Immature natural killer cell (primary cell): ENCODE measurements at regions not wholly inside any gene's neighbourhood (a gene's known extent, or its start where the extent isn't known, plus 50 kb on each side); places are given as distances from the start of the nearest gene placed in this dataset.

Experiments
- DNase-seq, 3 donors: peaks; one replicate each; pipeline ENCODE4 v3.0.0; 2022; ENCODE audit warnings: mixed read lengths in 1 of 3
- H3K27ac Mint-ChIP-seq, 6 donors: one replicate each; pipeline ENCODE4 v1.8.0; 2020; ENCODE audit warnings: mixed read lengths in 6 of 6, mild to moderate bottlenecking in 5 of 6, inconsistent platforms in 4 of 6, moderate library complexity in 3 of 6
- H3K27me3 Mint-ChIP-seq, 3 donors: one replicate each; pipeline ENCODE4 v1.8.0; 2020 to 2021; ENCODE audit warnings: low read depth in 3 of 3, mild to moderate bottlenecking in 3 of 3, mixed read lengths in 3 of 3, moderate library complexity in 3 of 3, inconsistent platforms in 1 of 3
- H3K36me3 Mint-ChIP-seq, 3 donors: one replicate each; pipeline ENCODE4 v1.8.0; 2020; ENCODE audit warnings: mixed read lengths in 3 of 3, inconsistent platforms in 2 of 3, mild to moderate bottlenecking in 2 of 3
- H3K4me1 Mint-ChIP-seq, 2 donors: one replicate each; pipeline ENCODE4 v1.8.0; 2020; ENCODE audit warnings: inconsistent platforms in 2 of 2, mild to moderate bottlenecking in 2 of 2, mixed read lengths in 2 of 2, moderate library complexity in 1 of 2
- H3K4me3 Mint-ChIP-seq, 5 donors: one replicate each; pipeline ENCODE4 v1.8.0; 2020; ENCODE audit warnings: mild to moderate bottlenecking in 5 of 5, mixed read lengths in 5 of 5, inconsistent platforms in 3 of 5, moderate library complexity in 3 of 5
- H3K9me3 Mint-ChIP-seq, 6 donors: one replicate each; pipeline ENCODE4 v1.8.0; 2020; ENCODE audit warnings: mild to moderate bottlenecking in 6 of 6, mixed read lengths in 6 of 6, inconsistent platforms in 4 of 6, moderate library complexity in 3 of 6

GRCh38 chr9:81083854-81084512, 605.4 kb downstream of the TLE1 start:
- no peak for DNase-seq
- no peaks in the 10 kb centered on the region for H3K4me1 Mint-ChIP-seq
- H3K27me3 Mint-ChIP-seq = no peaks in the 10 kb centered on the region
- no peak overlapping the region for H3K4me3 Mint-ChIP-seq
- H3K27ac Mint-ChIP-seq = no peak overlapping the region
- H3K36me3 Mint-ChIP-seq = no peaks in the 10 kb centered on the region
- H3K9me3 Mint-ChIP-seq = peaks cover 0 to 4% (median 2%) of the 10 kb centered on the region in 6 donors

GRCh38 chr9:81083067-81083466, 606.3 kb downstream of the TLE1 start:
- DNase-seq = no peak
- no peak overlapping the region for H3K4me3 Mint-ChIP-seq
- H3K36me3 Mint-ChIP-seq = no peaks in the 10 kb centered on the region
- H3K27me3 Mint-ChIP-seq = no peaks in the 10 kb centered on the region
- no peaks in the 10 kb centered on the region for H3K4me1 Mint-ChIP-seq
- peaks cover 0 to 5% (median 2%) of the 10 kb centered on the region in 6 donors for H3K9me3 Mint-ChIP-seq
- H3K27ac Mint-ChIP-seq = no peak overlapping the region

- DNase-seq = no peak
- Mint-ChIP-seq H3K4me1 (no peaks in the 10 kb centered on the region), H3K36me3 (no peaks in the 10 kb centered on the region), H3K27me3 (no peaks in the 10 kb centered on the region), H3K27ac (no peak overlapping the region), H3K9me3 (peaks cover 0 to 5% (median 2%) of the 10 kb centered on the region in 6 donors), H3K4me3 (no peak overlapping the region)
Observed at GRCh38 chr9:81082221-81082620, 607.1 kb downstream of the TLE1 start.

- Mint-ChIP-seq H3K36me3 (no peaks in the 10 kb centered on the region), H3K27ac (no peak overlapping the region), H3K27me3 (no peaks in the 10 kb centered on the region), H3K9me3 (peaks cover 2 to 5% (median 4%) of the 10 kb centered on the region in 6 donors), H3K4me3 (no peak overlapping the region), H3K4me1 (no peaks in the 10 kb centered on the region)
- DNase-seq = no peak
Observed at GRCh38 chr9:81080900-81081299, 608.4 kb downstream of the TLE1 start.

- Mint-ChIP-seq H3K27ac (no peak overlapping the region), H3K9me3 (peaks cover 2 to 5% (median 4%) of the 10 kb centered on the region in 6 donors), H3K27me3 (no peaks in the 10 kb centered on the region), H3K36me3 (no peaks in the 10 kb centered on the region), H3K4me1 (no peaks in the 10 kb centered on the region), H3K4me3 (no peak overlapping the region)
- DNase-seq = no peak
Observed at GRCh38 chr9:81080185-81080584, 609.2 kb downstream of the TLE1 start.

GRCh38 chr9:81079055-81079454, 610.3 kb downstream of the TLE1 start:
- Mint-ChIP-seq H3K9me3 (peaks cover 2 to 5% (median 4%) of the 10 kb centered on the region in 6 donors), H3K27me3 (no peaks in the 10 kb centered on the region), H3K4me3 (no peak overlapping the region), H3K36me3 (no peaks in the 10 kb centered on the region), H3K4me1 (no peaks in the 10 kb centered on the region), H3K27ac (no peak overlapping the region)
- DNase-seq = no peak

- H3K4me3 Mint-ChIP-seq = no peak overlapping the region
- DNase-seq = no peak
- H3K36me3 Mint-ChIP-seq = no peaks in the 10 kb centered on the region
- no peaks in the 10 kb centered on the region for H3K27me3 Mint-ChIP-seq
- H3K4me1 Mint-ChIP-seq = no peaks in the 10 kb centered on the region
- H3K27ac Mint-ChIP-seq = no peak overlapping the region
- H3K9me3 Mint-ChIP-seq = peaks cover 2 to 5% (median 4%) of the 10 kb centered on the region in 6 donors
Observed at GRCh38 chr9:81078555-81078954, 610.8 kb downstream of the TLE1 start.

- Mint-ChIP-seq H3K27me3 (no peaks in the 10 kb centered on the region), H3K36me3 (no peaks in the 10 kb centered on the region), H3K4me1 (no peaks in the 10 kb centered on the region), H3K4me3 (no peak overlapping the region), H3K27ac (no peak overlapping the region), H3K9me3 (peaks cover under 1 to 5% (median 4%) of the 10 kb centered on the region in 6 donors)
- DNase-seq = no peak
Observed at GRCh38 chr9:81077572-81077971, 611.8 kb downstream of the TLE1 start.

- H3K9me3 Mint-ChIP-seq = peaks cover 0 to 6% (median 4%) of the 10 kb centered on the region in 6 donors
- peaks cover 0 to 2% (median 0%) of the 10 kb centered on the region in 3 donors for H3K36me3 Mint-ChIP-seq
- H3K27ac Mint-ChIP-seq = no peak overlapping the region
- H3K4me1 Mint-ChIP-seq = no peaks in the 10 kb centered on the region
- no peak for DNase-seq
- H3K4me3 Mint-ChIP-seq = no peak overlapping the region
- H3K27me3 Mint-ChIP-seq = no peaks in the 10 kb centered on the region
Observed at GRCh38 chr9:81076131-81076530, 613.2 kb downstream of the TLE1 start.

- peaks cover 0 to 7% (median 5%) of the 10 kb centered on the region in 6 donors for H3K9me3 Mint-ChIP-seq
- peaks cover 0 to 4% (median 0%) of the 10 kb centered on the region in 3 donors for H3K36me3 Mint-ChIP-seq
- no peaks in the 10 kb centered on the region for H3K4me1 Mint-ChIP-seq
- no peak for DNase-seq
- H3K27me3 Mint-ChIP-seq = no peaks in the 10 kb centered on the region
- H3K4me3 Mint-ChIP-seq = no peak overlapping the region
- H3K27ac Mint-ChIP-seq = no peak overlapping the region
Observed at GRCh38 chr9:81074221-81074620, 615.1 kb downstream of the TLE1 start.

- Mint-ChIP-seq H3K36me3 (peaks cover 0 to 4% (median 0%) of the 10 kb centered on the region in 3 donors), H3K4me1 (no peaks in the 10 kb centered on the region), H3K9me3 (peaks cover 0 to 5% (median 2%) of the 10 kb centered on the region in 6 donors), H3K27me3 (no peaks in the 10 kb centered on the region), H3K4me3 (no peak overlapping the region), H3K27ac (no peak overlapping the region)
- DNase-seq = no peak
Observed at GRCh38 chr9:81073821-81074220, 615.5 kb downstream of the TLE1 start.

- Mint-ChIP-seq H3K36me3 (peaks cover 0 to 4% (median 0%) of the 10 kb centered on the region in 3 donors), H3K27ac (no peak overlapping the region)
Observed at GRCh38 chr9:81072758-81073157, 616.6 kb downstream of the TLE1 start.

GRCh38 chr9:81071108-81071507, 618.2 kb downstream of the TLE1 start:
- DNase-seq = no peak
- Mint-ChIP-seq H3K4me3 (no peak overlapping the region), H3K36me3 (peaks cover 0 to 4% (median 0%) of the 10 kb centered on the region in 3 donors), H3K4me1 (no peaks in the 10 kb centered on the region), H3K27me3 (peaks cover 0 to under 1% (median 0%) of the 10 kb centered on the region in 3 donors), H3K27ac (no peak overlapping the region), H3K9me3 (peaks cover 0 to 11% (median 5%) of the 10 kb centered on the region in 6 donors)

More at GRCh38 chr9:81072758-81073157, 616.6 kb downstream of the TLE1 start:
- Mint-ChIP-seq H3K4me3 (no peak overlapping the region), H3K9me3 (peaks cover 0 to 10% (median 6%) of the 10 kb centered on the region in 6 donors), H3K27me3 (no peaks in the 10 kb centered on the region), H3K4me1 (no peaks in the 10 kb centered on the region)
- no peak for DNase-seq

- Mint-ChIP-seq H3K4me3 (no peak overlapping the region), H3K9me3 (peaks cover 0 to 11% (median 5%) of the 10 kb centered on the region in 6 donors), H3K27me3 (peaks cover 0 to 2% (median 0%) of the 10 kb centered on the region in 3 donors), H3K36me3 (peaks cover 0 to 4% (median 0%) of the 10 kb centered on the region in 3 donors), H3K4me1 (no peaks in the 10 kb centered on the region), H3K27ac (no peak overlapping the region)
- DNase-seq = no peak
Observed at GRCh38 chr9:81070689-81071088, 618.7 kb downstream of the TLE1 start.

- DNase-seq = no peak
- Mint-ChIP-seq H3K4me3 (no peak overlapping the region), H3K27me3 (peaks cover 0 to 2% (median 0%) of the 10 kb centered on the region in 3 donors), H3K4me1 (no peaks in the 10 kb centered on the region), H3K36me3 (peaks cover 0 to 4% (median 0%) of the 10 kb centered on the region in 3 donors), H3K27ac (no peak overlapping the region), H3K9me3 (peaks cover 0 to 13% (median 6%) of the 10 kb centered on the region in 6 donors)
Observed at GRCh38 chr9:81069923-81070322, 619.4 kb downstream of the TLE1 start.
